Liver (tissue), 3 donors: ENCODE measurements at regions not wholly inside any gene's neighbourhood (a gene's known extent, or its start where the extent isn't known, plus 50 kb on each side); places are given as distances from the start of the nearest gene placed in this dataset.

Source experiments
- GABPA ChIP-seq, 2 donors: IDR thresholded peaks in 1 of 2; conservative IDR thresholded peaks in 1 of 2; 2 replicates each; pipeline ENCODE4 v1.6.1; 2016; ENCODE audit warnings: antibody characterized with exemption in 2 of 2, mild to moderate bottlenecking in 1 of 2, moderate library complexity in 1 of 2
- SP1 ChIP-seq: IDR thresholded peaks from 2 replicates; pipeline ENCODE4 v1.6.1; 2018; ENCODE audit warnings: antibody characterized with exemption, mild to moderate bottlenecking
- TF ChIP-seq, protein P1 (sequence below): fragments of 150-350 bp; IDR thresholded peaks from 2 replicates; pipeline ENCODE4 v1.5.1; 2017; ENCODE audit warnings: improper control_type of control experiment, low read depth, low read length; ENCODE audit not compliant: missing input control
- TF ChIP-seq, protein P2 (sequence below): IDR thresholded peaks from 2 replicates; pipeline ENCODE4 v1.6.1; 2016; ENCODE audit warnings: antibody characterized with exemption, mild to moderate bottlenecking
- TF ChIP-seq, protein P3 (sequence below): IDR thresholded peaks from 2 replicates; pipeline ENCODE4 v1.6.1; 2016; ENCODE audit warnings: antibody characterized with exemption
- donor health status: healthy.
- donor health status: healthy.

DNA sequence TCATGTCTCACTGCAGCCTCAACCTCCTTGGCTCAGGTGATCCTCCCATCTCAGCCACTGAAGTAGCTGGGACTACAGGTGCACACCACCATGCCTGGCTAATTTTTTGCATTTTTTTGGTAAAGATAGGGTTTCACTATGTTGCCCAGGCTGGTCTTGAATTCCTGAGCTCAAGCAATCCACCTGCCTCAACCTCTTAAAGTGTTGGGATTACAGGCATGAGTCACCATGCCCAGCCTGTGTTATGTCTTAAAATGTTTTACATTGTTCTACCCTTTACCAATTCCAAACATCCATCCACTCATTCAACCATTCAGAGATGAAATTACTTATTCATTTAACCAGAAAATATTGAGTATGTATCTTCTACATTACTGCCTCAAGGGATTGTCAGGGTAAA lies 111.6 kb upstream of the BTG1 start:
- TF ChIP-seq, protein P1, sequence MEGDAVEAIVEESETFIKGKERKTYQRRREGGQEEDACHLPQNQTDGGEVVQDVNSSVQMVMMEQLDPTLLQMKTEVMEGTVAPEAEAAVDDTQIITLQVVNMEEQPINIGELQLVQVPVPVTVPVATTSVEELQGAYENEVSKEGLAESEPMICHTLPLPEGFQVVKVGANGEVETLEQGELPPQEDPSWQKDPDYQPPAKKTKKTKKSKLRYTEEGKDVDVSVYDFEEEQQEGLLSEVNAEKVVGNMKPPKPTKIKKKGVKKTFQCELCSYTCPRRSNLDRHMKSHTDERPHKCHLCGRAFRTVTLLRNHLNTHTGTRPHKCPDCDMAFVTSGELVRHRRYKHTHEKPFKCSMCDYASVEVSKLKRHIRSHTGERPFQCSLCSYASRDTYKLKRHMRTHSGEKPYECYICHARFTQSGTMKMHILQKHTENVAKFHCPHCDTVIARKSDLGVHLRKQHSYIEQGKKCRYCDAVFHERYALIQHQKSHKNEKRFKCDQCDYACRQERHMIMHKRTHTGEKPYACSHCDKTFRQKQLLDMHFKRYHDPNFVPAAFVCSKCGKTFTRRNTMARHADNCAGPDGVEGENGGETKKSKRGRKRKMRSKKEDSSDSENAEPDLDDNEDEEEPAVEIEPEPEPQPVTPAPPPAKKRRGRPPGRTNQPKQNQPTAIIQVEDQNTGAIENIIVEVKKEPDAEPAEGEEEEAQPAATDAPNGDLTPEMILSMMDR, result no peak
- TF ChIP-seq SP1 (no peak), GABPA (IDR thresholded peaks at IDR 0.05 in 1 of 2, conservative IDR thresholded peaks at IDR 0.05 in 1 of 2) (no peak)
- TF ChIP-seq, protein P2, sequence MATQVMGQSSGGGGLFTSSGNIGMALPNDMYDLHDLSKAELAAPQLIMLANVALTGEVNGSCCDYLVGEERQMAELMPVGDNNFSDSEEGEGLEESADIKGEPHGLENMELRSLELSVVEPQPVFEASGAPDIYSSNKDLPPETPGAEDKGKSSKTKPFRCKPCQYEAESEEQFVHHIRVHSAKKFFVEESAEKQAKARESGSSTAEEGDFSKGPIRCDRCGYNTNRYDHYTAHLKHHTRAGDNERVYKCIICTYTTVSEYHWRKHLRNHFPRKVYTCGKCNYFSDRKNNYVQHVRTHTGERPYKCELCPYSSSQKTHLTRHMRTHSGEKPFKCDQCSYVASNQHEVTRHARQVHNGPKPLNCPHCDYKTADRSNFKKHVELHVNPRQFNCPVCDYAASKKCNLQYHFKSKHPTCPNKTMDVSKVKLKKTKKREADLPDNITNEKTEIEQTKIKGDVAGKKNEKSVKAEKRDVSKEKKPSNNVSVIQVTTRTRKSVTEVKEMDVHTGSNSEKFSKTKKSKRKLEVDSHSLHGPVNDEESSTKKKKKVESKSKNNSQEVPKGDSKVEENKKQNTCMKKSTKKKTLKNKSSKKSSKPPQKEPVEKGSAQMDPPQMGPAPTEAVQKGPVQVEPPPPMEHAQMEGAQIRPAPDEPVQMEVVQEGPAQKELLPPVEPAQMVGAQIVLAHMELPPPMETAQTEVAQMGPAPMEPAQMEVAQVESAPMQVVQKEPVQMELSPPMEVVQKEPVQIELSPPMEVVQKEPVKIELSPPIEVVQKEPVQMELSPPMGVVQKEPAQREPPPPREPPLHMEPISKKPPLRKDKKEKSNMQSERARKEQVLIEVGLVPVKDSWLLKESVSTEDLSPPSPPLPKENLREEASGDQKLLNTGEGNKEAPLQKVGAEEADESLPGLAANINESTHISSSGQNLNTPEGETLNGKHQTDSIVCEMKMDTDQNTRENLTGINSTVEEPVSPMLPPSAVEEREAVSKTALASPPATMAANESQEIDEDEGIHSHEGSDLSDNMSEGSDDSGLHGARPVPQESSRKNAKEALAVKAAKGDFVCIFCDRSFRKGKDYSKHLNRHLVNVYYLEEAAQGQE, result no peak
- TF ChIP-seq, protein P3, sequence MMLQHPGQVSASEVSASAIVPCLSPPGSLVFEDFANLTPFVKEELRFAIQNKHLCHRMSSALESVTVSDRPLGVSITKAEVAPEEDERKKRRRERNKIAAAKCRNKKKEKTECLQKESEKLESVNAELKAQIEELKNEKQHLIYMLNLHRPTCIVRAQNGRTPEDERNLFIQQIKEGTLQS, result no peak
